Hematopoietic multipotent progenitor cell treated with erythropoietin and hydrocortisone succinate and interleukin-3 and kit ligand, for 8 days (in vitro differentiated cells): ENCODE measurements at regions not wholly inside any gene's neighbourhood (a gene's known extent, or its start where the extent isn't known, plus 50 kb on each side); places are given as distances from the start of the nearest gene placed in this dataset.
"Not testable (repeated sequence)": the region's sequence is repeated elsewhere in the genome, so short reads cannot be mapped to it uniquely, and the experiment has no call there.

Experiments
- DNase-seq: peaks from one replicate; pipeline ENCODE4 v3.0.0-alpha.2; 2015

DNA sequence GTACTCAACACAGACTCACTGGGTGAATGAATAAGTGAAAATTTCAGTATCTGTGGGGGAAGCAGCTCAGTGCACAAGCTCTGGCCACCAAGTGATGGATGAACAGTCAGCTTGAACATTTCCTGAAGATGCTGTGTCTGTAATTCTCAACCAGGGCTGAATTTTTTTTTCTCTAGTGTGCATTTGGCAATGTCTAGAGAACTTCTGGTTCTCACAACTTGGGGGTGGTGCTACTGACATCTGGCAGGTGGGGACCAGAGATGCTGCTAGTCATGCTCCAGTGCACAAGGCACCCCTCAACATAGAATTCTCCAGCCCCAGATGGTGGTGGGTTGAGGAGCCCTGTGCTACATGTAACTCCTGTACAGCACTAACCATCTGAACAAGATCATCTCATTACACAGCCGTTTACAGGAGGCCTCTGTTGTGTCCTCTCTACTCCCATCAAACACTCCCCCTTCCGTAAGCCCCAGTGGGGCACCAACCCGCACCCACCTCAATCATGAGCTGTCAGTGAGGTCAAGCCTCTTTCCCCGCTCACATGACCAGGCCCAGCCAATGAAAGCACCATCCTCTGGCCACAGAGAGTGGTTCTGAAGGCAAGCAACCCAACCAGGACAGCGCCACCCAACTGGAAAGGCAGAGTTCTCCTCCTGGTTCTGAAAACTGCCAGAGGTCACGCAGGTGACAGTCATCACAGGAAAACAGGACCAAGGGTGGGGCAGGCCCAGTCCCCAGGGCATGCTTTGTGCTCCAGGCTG is 103.9 kb upstream of the PMEPA1 start:
- DNase-seq, result no peak

DNA sequence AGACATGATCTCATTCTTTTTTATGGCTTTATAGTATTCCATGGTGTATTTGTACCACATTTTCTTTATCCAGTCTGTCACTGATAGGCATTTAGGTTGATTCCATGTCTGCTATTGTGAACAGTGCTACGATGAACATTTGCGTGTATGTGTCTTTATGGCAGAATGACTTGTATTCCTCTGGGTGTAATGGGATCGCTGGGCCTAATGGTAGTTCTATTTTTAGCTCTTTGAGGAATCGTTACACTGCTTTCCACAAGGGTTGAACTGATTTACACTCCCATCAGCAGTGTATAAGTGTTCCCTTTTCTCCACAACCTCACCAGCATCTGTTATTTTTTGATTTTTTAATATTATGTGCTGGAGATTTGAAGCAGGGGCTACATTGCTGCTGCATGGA is 102.8 kb upstream of the PMEPA1 start:
- not testable (repeated sequence) for DNase-seq

DNA sequence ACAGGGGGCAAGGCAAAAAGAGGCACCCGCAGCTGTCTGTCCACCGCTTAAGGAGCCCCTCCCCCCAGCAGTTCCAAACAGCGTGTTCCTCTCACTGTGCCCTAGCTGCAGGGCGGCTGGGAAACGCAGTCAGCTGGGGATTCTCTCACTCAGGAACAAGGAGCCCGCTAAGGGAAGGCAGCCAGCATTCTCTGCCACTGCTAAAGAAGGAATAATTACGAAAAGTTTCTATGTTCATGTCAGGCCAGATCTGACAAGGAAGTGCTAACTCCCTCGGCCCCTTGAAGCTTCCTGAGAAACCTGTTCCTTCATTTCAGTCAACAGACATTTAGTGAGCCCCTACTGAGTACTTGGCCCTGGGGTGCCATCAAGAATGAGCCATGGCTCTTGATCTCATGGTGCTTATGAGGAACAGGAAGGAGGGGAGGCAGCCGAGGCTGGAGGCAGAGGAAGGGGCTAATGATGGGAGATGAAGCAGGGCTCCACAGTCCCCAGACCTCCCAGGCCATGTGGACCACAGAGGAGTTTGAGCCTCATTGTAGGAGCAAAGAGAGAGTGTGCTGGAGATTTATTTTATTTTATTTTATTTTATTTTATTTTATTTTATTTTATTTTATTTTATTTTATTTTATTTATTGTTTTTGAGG is 101.7 kb upstream of the PMEPA1 start:
- no peak for DNase-seq

DNA sequence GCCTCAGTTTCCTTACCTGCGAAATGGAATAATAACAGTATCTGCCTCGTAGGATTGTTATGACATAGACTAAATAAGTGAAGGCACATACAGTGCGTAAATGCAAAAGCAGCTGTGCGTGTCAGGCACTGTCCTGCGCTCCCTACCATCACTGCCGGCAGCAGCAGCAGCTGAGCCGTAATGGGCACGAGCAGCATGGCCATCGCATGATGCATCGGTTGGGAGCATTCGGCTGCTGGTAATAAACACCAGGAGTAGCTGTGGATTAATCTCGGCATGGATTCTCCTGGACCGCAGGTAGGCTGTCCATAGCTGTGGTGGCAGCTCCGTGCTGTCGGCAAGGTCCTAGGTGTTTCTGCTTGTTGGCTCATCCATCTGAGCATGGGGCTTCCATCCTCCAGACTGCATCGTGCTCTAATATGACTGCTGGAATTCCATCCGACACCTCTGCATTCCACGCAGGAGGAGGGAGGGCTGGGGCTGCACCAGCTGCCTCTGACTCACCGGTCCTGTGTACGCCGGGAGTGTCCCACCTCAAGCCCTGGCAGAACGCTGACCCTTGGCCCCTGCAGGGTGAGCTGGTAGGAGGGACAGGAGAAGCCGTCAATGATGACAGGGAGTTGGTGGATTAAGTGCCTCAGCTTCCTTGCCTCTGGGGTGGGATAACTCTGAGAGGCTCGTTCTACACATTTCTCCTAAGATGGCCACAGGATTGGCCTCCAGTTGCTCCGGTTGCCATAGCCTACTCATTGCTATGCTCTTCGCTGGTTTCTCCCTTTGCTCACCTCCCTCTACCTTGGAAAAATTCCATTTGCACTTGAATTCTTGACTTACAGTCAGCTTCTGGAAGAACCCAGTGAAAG is 100.9 kb upstream of the PMEPA1 start:
- no peak for DNase-seq

DNA sequence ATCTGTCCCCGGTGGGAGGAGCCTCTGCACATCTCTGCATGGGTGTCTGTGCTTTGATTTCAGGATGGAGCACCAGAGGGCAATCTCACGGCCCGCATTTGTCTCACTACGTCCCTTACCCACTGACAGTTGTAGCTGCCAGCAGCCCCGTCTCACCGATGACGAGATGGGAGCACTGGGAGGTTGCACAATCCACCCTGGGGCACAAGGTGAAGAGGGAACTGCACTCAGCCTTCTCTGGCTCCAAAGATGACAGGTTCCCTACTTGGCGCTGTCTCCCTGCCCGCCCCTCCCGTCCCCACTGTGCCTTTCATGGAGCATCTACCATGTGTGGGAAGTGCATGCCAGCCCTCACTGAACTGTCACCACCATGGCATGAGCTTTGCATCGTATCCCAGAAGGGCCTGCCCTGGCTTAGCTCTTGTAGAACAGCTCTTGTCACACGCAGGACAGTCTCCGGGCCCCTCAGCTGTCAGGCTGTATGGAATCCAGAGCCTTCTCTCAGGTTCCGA is 99.9 kb upstream of the PMEPA1 start:
- no peak for DNase-seq

DNA sequence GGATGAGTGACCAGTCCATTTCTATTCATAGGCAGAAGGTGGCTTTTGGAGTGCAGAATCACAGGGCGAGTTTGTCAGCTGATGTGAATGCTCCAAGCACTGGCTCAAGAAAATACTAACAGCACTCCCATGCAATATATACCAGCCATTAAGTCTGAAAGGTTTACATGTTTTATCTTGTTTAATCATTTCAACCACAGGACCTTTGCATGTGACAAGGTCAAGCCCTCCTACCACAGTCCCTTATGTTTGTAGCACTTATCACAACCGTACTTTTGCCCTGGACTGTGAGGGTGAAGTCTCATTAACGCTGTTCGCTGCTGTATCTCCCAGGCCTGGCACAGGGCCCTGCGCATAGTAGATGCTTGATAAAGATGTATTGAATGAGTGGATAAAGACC is 99.3 kb upstream of the PMEPA1 start:
- DNase-seq, result no peak

DNA sequence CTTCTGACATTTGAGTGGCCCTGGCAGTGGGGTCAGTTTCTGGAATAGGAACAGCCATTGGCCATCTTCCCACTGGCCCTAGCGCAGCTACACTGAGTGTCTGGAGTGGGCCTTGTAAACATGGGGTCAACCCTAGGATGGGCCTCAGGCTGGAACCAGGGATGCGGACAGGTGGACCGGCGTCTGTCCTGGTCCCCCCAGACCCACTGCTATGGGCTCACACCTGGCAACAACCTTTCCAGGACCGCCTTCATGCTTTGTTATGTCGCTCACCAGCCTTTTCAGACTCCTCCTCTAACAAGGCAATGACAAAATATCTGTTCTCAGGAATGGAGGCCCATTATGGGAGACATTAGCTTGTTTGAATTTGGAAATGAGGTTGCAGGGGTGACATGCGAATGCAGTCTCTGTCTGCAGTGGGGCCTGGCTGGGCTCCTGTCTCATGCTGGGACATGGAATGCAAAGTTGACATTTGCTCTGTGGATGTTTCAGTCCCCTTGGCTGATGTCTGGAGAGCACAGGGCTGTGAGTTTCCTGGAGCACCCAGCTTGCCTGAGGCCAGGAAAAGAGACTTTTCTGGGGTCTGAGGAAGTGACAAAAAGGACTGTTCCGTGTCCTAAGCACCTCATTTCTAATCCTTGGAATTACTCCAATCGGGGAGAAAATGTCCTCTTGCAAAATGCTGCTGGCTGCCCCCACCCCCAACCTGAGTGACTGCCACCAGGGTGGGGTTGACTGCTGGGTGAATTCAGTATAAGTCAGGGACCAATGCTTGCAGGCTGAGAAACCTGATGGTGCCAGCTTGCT is 98.7 kb upstream of the PMEPA1 start:
- DNase-seq, result no peak

DNA sequence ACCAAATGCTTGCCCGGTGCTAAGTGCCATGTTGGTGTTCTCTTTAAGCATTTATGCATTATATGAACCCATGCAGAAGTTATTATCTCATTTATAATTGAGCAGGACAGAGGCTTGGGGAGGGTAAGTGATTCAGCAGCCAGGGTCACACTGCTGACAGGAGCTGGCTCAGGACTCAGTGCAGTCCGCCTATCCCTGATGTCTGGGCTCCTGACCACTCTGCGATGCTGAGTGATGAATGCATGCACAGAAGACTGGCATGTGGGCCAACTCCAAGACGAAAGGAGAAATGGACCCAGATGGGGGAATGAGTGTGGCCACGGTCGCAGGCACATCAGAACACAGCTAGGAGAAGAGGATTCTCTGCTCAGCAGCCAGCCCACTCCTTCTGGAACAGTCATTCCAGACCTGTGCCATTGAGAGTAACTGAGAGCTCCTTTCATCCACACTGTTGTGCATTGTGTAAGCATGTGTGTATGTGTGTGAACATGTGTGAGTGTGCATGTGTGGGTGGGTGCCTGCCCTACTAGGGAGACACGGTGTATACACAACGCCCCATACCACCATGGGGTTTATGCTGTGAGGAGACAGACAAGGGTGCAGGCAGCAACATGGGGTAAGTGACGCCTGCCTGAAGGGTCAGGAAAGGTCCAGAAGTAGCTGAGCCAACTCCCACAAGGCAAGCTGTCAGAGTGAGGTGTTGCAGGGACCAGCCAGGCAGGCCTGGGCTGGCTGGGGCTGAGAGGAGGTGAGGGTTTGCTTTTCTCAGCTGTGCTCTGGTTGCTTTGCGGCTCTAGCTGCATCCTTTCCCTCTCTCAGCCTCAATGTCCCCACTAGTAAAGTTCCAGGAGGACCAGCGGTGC is 97.8 kb upstream of the PMEPA1 start:
- no peak for DNase-seq

DNA sequence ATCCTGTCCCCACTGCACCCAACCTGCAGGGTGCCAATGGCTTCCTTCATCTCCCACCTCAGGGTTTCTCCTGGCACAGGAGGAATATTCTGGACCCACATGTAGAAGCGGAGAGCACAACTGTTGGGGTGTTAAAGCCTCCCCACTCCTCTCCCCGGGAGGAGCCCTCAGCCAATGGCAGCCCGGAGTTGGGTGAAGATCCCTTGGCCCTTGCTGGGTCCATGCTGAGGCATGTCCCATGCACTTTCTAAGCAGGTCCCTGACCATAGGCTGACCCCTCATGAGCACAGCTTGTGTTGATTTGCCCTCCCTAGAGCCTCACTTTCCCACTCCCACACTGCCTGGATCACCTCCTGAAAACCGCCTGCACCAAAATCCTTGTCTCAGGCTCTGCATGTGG is 97.2 kb upstream of the PMEPA1 start:
- no peak for DNase-seq

DNA sequence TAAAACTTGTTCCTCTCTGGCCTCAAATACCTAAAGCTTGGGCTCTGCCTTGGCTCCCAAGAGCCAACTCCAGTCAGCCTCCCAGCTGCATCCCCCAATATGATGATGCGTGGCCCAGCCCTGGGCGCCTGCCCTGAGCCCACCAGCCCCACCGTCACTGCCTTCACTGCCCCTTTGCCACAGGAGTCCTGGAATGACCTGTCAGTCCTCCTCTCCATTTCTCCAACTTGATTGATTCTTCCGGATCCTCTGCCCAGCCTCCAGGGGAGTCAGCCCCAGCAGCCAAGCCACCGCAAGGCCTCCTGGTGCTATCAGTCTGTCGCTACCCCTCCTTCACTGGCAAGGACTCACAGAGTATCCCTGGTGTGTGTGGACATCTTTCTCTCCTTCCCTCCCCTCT is 96.7 kb upstream of the PMEPA1 start:
- no peak for DNase-seq

DNA sequence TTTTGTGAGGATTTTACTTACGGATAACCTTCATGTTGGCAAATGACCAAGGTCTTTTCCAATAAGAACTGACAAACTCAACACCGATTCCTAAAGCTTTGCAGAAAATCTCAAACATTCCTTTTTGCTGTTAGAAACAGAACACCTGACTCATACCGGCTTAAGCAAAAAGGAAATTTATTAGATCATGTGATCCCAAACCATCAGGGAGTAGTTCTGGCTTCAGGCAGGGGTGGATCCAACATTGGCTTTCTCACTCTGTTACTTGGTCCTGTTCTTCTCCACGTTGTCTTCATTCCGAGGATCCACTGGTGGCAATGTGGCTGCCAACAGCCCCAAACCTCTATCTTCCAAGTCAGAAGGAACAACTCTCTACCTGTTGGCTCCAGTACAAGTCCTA is 95.9 kb upstream of the PMEPA1 start:
- no peak for DNase-seq

DNA sequence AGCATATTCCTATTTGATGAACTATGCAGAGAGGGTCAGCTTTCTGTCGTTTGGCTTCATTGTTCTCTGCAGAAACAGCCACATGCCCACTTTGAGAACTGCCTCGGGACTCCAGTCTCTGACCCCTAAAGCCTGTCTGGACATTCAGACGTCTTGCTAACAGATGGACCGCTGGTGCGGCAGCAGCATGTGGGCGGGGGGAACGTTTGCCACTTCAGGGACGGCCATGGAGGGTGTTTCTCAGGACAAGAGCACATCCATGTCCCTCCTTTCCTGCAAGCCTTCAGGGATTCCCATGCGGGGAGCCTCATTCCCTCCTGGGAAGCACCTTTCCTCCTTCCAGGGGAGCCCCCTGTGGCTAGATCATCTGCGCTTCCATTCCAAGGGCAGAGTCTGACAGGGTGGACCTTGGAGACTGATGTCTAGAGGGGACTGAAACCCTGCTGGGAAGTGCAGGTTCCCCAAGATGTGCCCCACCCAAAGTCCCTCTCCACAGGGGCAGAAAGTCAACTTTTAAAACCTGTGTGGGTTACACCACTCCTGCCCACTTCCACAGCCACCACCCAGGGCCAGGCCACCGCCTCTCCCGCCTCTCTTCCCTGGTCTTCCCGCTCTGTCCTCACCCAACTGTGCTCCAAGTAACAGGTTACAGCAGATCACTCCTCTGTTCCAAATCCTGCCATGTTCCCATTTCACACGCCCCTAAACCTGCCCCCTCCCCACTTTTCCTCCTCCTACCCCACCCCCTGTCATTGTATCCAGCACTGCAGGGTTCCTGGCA is 94.8 kb upstream of the PMEPA1 start:
- no peak for DNase-seq

DNA sequence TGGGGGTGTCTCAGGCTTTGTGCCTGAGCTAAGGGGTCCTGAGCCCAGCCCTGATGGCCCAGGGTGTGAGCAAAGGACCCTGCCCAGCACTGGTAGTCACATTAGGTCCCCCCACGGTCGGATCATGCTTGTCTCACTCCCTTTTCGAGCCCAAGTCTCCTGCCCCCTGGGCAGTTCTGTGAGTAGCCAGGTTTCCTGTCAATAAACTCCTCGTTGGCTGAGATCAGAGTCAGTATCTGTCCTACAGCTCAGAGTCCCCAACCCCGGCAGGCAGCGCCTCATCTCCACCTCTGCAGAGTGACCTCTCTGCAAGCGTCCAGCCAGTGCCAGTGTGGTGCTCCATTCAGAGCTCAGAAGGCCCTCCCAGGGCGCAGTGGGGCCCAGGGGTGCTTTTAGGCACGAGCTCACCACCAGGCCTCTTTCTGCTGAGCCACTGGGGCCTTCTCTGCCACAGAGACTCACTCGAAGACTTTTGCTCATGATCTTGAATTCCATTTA is 93.7 kb upstream of the PMEPA1 start:
- DNase-seq, result no peak

DNA sequence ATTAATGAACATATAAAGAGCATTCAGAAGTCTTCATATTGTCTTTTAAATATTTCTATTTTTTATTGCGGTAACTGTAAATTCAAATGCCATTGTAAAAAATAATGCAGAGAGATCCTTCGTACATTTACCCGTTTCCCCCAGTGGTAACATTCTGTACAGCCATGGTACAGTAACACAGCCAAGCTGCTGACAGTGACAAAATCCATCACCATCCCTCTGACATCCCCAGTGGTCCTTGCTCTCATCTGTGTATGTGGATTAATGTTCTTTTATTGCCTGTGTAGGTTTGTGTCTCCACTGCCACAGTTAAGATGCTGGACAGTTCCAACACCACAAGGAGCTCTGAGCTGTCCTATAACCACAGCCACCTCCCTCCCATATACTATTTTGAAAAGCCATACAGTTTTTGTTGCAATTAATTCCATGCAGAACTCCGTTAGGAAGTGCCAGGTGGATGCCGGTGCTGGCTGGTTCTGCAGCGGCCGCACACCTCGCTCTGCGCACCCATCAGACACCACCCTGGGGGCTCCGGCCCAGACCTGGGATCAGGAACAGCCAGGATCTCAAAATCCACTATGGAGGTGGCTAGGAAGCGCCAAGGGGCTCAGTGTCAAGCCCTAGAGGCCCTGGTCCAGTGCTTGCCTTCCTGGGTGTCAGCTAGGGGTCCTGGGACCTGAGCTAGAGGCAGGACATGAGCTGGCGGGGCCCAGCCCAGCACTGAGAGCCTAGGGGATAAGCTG is 93.1 kb upstream of the PMEPA1 start:
- no peak for DNase-seq

DNA sequence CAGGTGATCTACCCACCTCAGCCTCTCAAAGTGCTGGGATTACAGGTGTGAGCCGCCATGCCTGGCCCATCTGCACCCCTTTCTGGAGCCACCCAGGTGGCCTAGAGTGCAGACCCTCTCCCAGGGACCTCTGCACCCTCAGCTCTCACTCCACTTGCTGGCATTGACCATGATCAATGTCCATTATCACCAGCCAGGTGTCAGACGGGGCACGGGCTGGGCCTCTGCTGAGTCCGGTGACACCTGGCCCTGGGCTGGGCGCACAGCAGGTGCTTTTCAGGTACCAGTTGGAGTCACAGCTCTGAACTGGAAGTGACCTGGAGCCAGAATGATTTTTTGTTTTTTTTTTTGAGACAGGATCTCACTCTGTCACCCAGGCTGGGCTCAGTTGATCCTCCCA is 91.8 kb upstream of the PMEPA1 start:
- no peak for DNase-seq

DNA sequence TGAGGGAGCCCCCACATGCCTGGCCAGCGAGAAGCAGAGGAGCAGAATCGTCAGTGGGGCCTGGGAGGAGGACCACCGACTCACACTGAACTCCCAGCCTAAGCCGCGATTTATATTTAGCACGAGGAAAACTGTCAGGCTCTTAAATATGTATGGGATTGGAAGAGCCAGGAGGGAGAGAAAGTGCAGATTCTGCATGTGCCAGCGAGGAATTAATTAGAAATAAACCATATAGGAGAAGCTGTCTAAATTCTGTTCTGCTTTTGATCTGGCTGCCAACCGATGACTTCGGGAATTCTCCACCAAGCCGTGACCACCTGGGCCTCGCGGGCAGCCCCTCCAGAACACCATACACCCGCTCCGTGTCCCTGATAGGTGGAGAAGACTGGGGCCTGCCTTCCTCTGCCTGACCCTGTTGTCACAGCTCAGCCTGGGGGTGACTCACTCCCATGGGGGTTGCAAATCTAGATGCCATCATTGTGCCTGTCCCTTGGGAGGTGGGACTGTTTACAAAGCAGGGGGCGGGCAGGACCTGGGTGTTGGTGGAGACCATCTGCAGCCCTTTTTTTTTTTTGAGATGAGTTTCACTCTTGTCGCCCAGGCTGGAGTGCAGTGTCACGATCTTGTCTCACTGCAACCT is 91.1 kb upstream of the PMEPA1 start:
- DNase-seq, result no peak

DNA sequence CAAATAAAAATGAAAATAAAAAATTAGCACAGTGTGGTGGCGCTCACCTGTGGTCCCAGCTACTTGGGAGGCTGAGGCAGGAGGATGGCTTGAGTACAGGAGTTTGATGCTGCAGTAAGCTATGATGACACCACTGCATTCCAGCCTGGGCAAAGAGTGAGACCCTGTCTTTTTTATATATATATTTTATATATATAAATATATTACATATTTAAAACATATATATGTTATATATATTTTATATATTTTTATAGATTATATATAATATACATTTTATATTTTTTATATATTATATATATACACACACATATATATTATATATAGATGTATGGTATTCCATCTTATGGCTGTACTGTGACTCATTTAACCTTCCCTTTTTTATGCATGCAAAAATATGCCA is 87.6 kb upstream of the PMEPA1 start:
- no peak for DNase-seq

DNA sequence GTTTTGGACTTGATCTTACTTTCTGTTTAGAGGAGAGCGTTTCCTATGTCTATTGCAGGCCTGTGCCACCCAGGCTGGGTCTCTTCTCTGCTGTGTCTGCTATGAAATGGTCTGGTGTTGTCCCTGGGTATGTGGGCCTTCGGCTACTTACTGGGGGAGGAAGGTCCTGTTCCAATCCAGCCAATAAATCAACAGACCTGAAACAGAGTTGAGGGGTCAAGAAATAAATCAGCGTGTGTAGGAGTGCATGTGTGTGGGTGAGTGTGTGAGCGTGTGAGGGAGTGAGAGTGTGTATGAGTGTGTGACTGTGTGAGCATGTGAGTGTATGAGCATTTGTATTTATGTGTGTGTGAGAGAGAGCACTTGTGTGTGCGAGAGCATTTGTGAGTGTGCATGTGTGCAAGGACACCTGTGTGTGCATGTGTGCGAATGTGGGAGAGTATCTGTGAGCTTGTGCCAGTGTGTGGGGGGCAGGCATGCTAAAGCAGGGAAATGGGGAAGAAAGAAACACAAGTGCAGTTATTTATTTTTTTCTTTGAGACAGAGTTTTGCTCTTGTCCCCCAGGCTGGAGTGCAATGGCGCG is 86.3 kb upstream of the PMEPA1 start:
- DNase-seq, result no peak

DNA sequence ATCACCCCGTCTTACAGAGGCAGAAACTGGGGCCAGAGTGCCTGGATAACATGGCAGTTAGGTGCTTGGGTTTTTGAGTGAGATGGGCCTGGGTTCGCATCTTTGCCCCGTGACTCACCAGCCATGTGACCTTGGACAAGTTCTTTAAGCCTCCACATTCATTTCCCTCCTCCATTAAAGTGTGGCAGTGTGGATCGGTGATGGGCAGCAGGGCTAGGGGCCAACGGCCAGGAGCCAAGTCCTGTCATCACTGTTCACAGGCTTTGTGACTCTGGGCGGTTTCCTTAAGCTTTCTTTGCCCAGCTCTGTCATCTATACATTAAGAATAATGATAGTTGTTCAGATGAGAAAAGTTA is 85.5 kb upstream of the PMEPA1 start:
- DNase-seq, result no peak
